ENCODE measurements at regions not wholly inside any gene's neighbourhood (a gene's known extent, or its start where the extent isn't known, plus 50 kb on each side); places are given as distances from the start of the nearest gene placed in this dataset.

GRCh38 chr1:4529446-4530165 lies 124.8 kb upstream of the AJAP1 start:
- DNase-seq (ENCODE audit: extremely low read depth, insufficient read length) = no peak

GRCh38 chr1:4530166-4530785 lies 124.1 kb upstream of the AJAP1 start:
- Histone ChIP-seq H3K36me3 (ENCODE audit: control insufficient read depth, insufficient read depth, low read length) (no peaks in the 10 kb centered on the region), H3K4me3 (replicated peaks; ENCODE audit: low read depth, low read length) (no peak overlapping the region), H3K27me3 (replicated peaks; ENCODE audit: control insufficient read depth, insufficient read depth, low read length) (no peaks in the 10 kb centered on the region)
- DNase-seq (ENCODE audit: extremely low read depth, insufficient read length) = no peak
- TF ChIP-seq CTCF (IDR thresholded peaks at IDR 0.05; ENCODE audit: insufficient read depth, low read length, poor library complexity, severe bottlenecking) = no peak

More at GRCh38 chr1:4529446-4530165, 124.8 kb upstream of the AJAP1 start:
- H3K4me3 ChIP-seq (replicated peaks; ENCODE audit: low read depth, low read length) = no peak overlapping the region
- H3K36me3 ChIP-seq (ENCODE audit: control insufficient read depth, insufficient read depth, low read length) = no peaks in the 10 kb centered on the region
- H3K27me3 ChIP-seq (replicated peaks; ENCODE audit: control insufficient read depth, insufficient read depth, low read length) = no peaks in the 10 kb centered on the region
- TF ChIP-seq CTCF (IDR thresholded peaks at IDR 0.05; ENCODE audit: insufficient read depth, low read length, poor library complexity, severe bottlenecking) = no peak

GRCh38 chr1:4531842-4532241 lies 122.6 kb upstream of the AJAP1 start:
- DNase-seq (ENCODE audit: extremely low read depth, insufficient read length) = no peak
- H3K27me3 ChIP-seq (replicated peaks; ENCODE audit: control insufficient read depth, insufficient read depth, low read length) = no peaks in the 10 kb centered on the region
- H3K36me3 ChIP-seq (ENCODE audit: control insufficient read depth, insufficient read depth, low read length) = no peaks in the 10 kb centered on the region
- TF ChIP-seq CTCF (IDR thresholded peaks at IDR 0.05; ENCODE audit: insufficient read depth, low read length, poor library complexity, severe bottlenecking) = no peak
- no peak overlapping the region for H3K4me3 ChIP-seq (replicated peaks; ENCODE audit: low read depth, low read length)

GRCh38 chr1:4532656-4533055 lies 121.8 kb upstream of the AJAP1 start:
- Histone ChIP-seq H3K27me3 (replicated peaks; ENCODE audit: control insufficient read depth, insufficient read depth, low read length) (no peaks in the 10 kb centered on the region), H3K36me3 (ENCODE audit: control insufficient read depth, insufficient read depth, low read length) (no peaks in the 10 kb centered on the region), H3K4me3 (replicated peaks; ENCODE audit: low read depth, low read length) (no peak overlapping the region)
- no peak for DNase-seq (ENCODE audit: extremely low read depth, insufficient read length)
- no peak for TF ChIP-seq CTCF (IDR thresholded peaks at IDR 0.05; ENCODE audit: insufficient read depth, low read length, poor library complexity, severe bottlenecking)

GRCh38 chr1:4546911-4547310 lies 107.5 kb upstream of the AJAP1 start:
- Histone ChIP-seq H3K36me3 (ENCODE audit: control insufficient read depth, insufficient read depth, low read length) (no peaks in the 10 kb centered on the region), H3K27me3 (replicated peaks; ENCODE audit: control insufficient read depth, insufficient read depth, low read length) (no peaks in the 10 kb centered on the region), H3K4me3 (replicated peaks; ENCODE audit: low read depth, low read length) (no peak overlapping the region)
- no peak for DNase-seq (ENCODE audit: extremely low read depth, insufficient read length)
- TF ChIP-seq CTCF (IDR thresholded peaks at IDR 0.05; ENCODE audit: insufficient read depth, low read length, poor library complexity, severe bottlenecking) = no peak

Measured in GM06990 (cell line).